ENCODE measurements at regions not wholly inside any gene's neighbourhood (a gene's known extent, or its start where the extent isn't known, plus 50 kb on each side); places are given as distances from the start of the nearest gene placed in this dataset.
"Not testable (repeated sequence)": the region's sequence is repeated elsewhere in the genome, so short reads cannot be mapped to it uniquely, and the experiment has no call there.

- no peak overlapping the region for H3K4me3 ChIP-seq (ENCODE audit: low read depth, low read length)
- DNase-seq (ENCODE audit: low read depth), result no peak
- no peak for TF ChIP-seq CTCF (IDR thresholded peaks at IDR 0.05; ENCODE audit: insufficient read depth, low read depth, low read length)
These were observed 95.3 kb upstream of the FGF3 start for GRCh38 chr11:69914286-69915150.

GRCh38 chr11:69915151-69915500, 95.9 kb upstream of the FGF3 start:
- no peak for TF ChIP-seq CTCF (IDR thresholded peaks at IDR 0.05; ENCODE audit: insufficient read depth, low read depth, low read length)
- H3K4me3 ChIP-seq (ENCODE audit: low read depth, low read length), result no peak overlapping the region
- DNase-seq (ENCODE audit: low read depth), result no peak

GRCh38 chr11:69915501-69916250, 96.5 kb upstream of the FGF3 start:
- H3K4me3 ChIP-seq (ENCODE audit: low read depth, low read length), result peak overlapping the region; percentile 19
- peak; percentile 81 for TF ChIP-seq CTCF (IDR thresholded peaks at IDR 0.05; ENCODE audit: insufficient read depth, low read depth, low read length)
- DNase-seq (ENCODE audit: low read depth), result peak; percentile 57

- DNase-seq (ENCODE audit: low read depth); H3K4me3 ChIP-seq (ENCODE audit: low read depth, low read length): not testable (repeated sequence)
These were observed 97.0 kb upstream of the FGF3 start for GRCh38 chr11:69916251-69916649.

- TF ChIP-seq CTCF (IDR thresholded peaks at IDR 0.05; ENCODE audit: insufficient read depth, low read depth, low read length), result no peak
- H3K4me3 ChIP-seq (ENCODE audit: low read depth, low read length), result no peak overlapping the region
- no peak for DNase-seq (ENCODE audit: low read depth)
These were observed 97.7 kb upstream of the FGF3 start for GRCh38 chr11:69916806-69917387.

GRCh38 chr11:69917529-69917928, 98.3 kb upstream of the FGF3 start:
- no peak for TF ChIP-seq CTCF (IDR thresholded peaks at IDR 0.05; ENCODE audit: insufficient read depth, low read depth, low read length)
- H3K4me3 ChIP-seq (ENCODE audit: low read depth, low read length), result no peak overlapping the region
- DNase-seq (ENCODE audit: low read depth), result no peak
